ENCODE measurements at regions not wholly inside any gene's neighbourhood (a gene's known extent, or its start where the extent isn't known, plus 50 kb on each side); places are given as distances from the start of the nearest gene placed in this dataset.

DNA sequence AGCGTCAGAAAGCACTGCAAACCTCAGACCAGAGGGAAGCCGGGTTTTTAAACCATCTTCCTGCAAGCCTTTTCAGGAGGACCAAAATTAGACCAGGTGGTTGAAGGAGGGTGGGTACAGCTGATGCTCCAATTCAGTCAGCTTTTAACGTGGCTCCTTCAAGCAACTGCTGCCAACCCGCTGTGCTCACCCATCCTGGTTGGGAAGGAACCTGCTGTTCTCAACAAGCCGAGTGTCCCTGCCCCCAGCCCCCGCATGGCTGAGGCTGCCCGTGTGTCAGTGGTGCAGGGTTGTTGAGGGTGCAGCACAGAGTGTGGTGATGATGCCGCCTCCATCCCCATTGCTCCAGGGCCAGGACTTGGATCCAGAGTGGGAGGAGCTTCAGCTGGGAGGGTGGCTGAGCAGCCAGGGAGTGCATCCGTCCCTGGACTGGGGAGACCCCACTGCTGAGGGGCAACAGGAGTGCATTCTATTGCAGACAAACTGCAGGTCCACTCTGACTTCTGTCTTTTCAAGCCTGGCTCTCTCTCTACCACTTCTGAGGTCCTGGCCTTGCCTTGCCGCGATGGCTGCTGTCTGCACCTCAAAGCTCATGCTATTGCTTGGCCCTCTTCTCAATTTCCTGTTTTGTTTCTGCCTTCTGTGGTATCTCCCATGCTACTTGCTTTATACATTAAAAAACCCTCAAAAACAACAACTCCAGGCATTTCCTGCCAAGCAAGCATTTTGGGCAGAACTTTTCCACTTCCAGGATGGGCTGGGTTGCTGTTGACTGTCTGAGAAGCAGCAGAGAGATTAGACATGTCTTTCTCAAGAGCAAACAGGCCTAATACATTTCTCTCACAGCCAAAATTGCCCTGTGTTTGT is 134.7 kb downstream of the DNAJB6 start:
- TF ChIP-seq JUNB (IDR thresholded peaks at IDR 0.05; ENCODE audit: unreplicated experiment) (no peak), POLR2AphosphoS5 (IDR thresholded peaks at IDR 0.05; ENCODE audit: low read depth) (no peak), ZNF331 (CRISPR knock-in tag; IDR thresholded peaks at IDR 0.05; ENCODE audit: low read depth) (no peak), EZH2 (IDR thresholded peaks at IDR 0.05; ENCODE audit: low read depth, unreplicated experiment) (no peak), CTCF (conservative IDR thresholded peaks at IDR 0.05; ENCODE audit: low read depth in 2 of 2) (no peak), NANOG (IDR thresholded peaks at IDR 0.05; ENCODE audit: borderline replicate concordance) (no peak)
- no peaks in the 10 kb centered on the region for H3K9me2 ChIP-seq (ENCODE audit: insufficient read depth)
- Mint-ChIP-seq H3K4me1 (no peaks in the 10 kb centered on the region), H3K36me3 (ENCODE audit: low read depth) (peaks cover 51% of the 10 kb centered on the region), H3K27ac (no peak overlapping the region), H3K9me3 (peaks cover 34% of the 10 kb centered on the region), H3K4me3 (no peak overlapping the region), H3K27me3 (ENCODE audit: insufficient read depth, low read depth, poor library complexity) (peaks cover 15% of the 10 kb centered on the region)
- H3K27me3 ChIP-seq (ENCODE audit: insufficient read depth) = no peaks in the 10 kb centered on the region
- no peaks in the 10 kb centered on the region for H3F3A ChIP-seq (replicated peaks; ENCODE audit: low read depth)
- H4K20me1 ChIP-seq (replicated peaks; ENCODE audit: insufficient read depth) = no peaks in the 10 kb centered on the region
- no peaks in the 10 kb centered on the region for H3K4me1 ChIP-seq (ENCODE audit: insufficient read depth)
- no peak overlapping the region for H2AFZ ChIP-seq
- no peak overlapping the region for H3K4me3 ChIP-seq
- H3K4me2 ChIP-seq = no peak overlapping the region
- H3K27ac ChIP-seq (ENCODE audit: low read depth) = no peak overlapping the region
- ATAC-seq (no peak), DNase-seq (ENCODE audit: low spot score) (no peak)
- H3K79me2 ChIP-seq (replicated peaks; ENCODE audit: insufficient read depth) = no peaks in the 10 kb centered on the region
- H3K36me3 ChIP-seq (ENCODE audit: insufficient read depth) = no peaks in the 10 kb centered on the region; the same call in 1 of the 2 replicates

DNA sequence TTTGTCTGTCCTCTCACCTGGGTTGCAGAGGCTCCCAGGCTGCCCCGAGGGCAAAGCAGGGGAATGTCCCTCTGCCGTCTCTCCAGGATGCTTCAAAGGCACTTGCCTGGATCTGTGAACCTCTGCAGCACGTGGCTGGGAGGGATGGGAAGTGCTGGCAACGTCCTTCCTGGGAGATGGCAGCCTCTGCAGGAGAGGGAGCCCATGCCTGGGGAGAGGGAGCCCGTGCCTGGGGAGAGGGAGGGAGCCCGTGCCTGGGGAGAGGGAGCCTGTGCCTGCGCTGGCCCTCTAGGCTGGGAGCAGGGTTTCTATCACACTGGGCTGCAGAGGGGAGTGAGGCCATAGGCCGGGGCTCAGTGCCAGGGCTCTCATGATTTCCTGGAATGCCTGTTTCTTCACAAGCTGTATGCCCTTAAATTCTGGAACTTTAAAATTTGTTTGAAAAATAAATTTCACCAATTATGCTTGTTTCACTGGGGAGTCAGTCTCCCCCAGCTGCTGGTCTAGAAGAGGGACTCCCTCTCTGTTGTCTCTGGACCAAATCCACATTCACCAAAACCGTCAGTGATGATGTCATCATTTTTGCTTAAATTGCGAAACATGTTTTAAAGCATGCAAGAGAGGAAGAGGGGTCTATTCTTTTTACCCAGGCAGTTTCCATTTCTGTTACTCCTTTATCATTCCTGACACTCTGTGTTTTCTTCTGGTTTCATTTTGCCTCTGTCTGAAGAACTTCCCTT is 135.7 kb downstream of the DNAJB6 start:
- H2AFZ ChIP-seq = no peak overlapping the region
- no peaks in the 10 kb centered on the region for H3K9me2 ChIP-seq (ENCODE audit: insufficient read depth)
- no peaks in the 10 kb centered on the region for H4K20me1 ChIP-seq (replicated peaks; ENCODE audit: insufficient read depth)
- H3K4me3 ChIP-seq = no peak overlapping the region
- no peaks in the 10 kb centered on the region; the same call in 1 of the 2 replicates for H3K36me3 ChIP-seq (ENCODE audit: insufficient read depth)
- H3K27ac ChIP-seq (ENCODE audit: low read depth) = no peak overlapping the region
- H3K27me3 ChIP-seq (ENCODE audit: insufficient read depth) = no peaks in the 10 kb centered on the region
- H3K27me3 Mint-ChIP-seq (ENCODE audit: insufficient read depth, low read depth, poor library complexity) = peaks cover 13% of the 10 kb centered on the region
- H3K27ac Mint-ChIP-seq = no peak overlapping the region
- H3K4me2 ChIP-seq = no peak overlapping the region
- ATAC-seq (no peak), DNase-seq (ENCODE audit: low spot score) (no peak)
- no peaks in the 10 kb centered on the region for H3K4me1 Mint-ChIP-seq
- H3K9me3 Mint-ChIP-seq = peaks cover 25% of the 10 kb centered on the region
- no peak overlapping the region for H3K4me3 Mint-ChIP-seq
- no peaks in the 10 kb centered on the region for H3K4me1 ChIP-seq (ENCODE audit: insufficient read depth)
- H3K79me2 ChIP-seq (replicated peaks; ENCODE audit: insufficient read depth) = no peaks in the 10 kb centered on the region
- H3K36me3 Mint-ChIP-seq (ENCODE audit: low read depth) = peaks cover 53% of the 10 kb centered on the region
- no peaks in the 10 kb centered on the region for H3F3A ChIP-seq (replicated peaks; ENCODE audit: low read depth)
- no peak for TF ChIP-seq JUNB (IDR thresholded peaks at IDR 0.05; ENCODE audit: unreplicated experiment)
- no peak for TF ChIP-seq POLR2AphosphoS5 (IDR thresholded peaks at IDR 0.05; ENCODE audit: low read depth)
- TF ChIP-seq CREB1 (CRISPR knock-in tag; IDR thresholded peaks at IDR 0.05; ENCODE audit: low read depth) = no peak
- TF ChIP-seq EZH2 (IDR thresholded peaks at IDR 0.05; ENCODE audit: low read depth, unreplicated experiment) = no peak
- TF ChIP-seq ZNF114 (CRISPR knock-in tag; IDR thresholded peaks at IDR 0.05) = no peak
- no peak for TF ChIP-seq ZNF331 (CRISPR knock-in tag; IDR thresholded peaks at IDR 0.05; ENCODE audit: low read depth)
- TF ChIP-seq, protein P1, sequence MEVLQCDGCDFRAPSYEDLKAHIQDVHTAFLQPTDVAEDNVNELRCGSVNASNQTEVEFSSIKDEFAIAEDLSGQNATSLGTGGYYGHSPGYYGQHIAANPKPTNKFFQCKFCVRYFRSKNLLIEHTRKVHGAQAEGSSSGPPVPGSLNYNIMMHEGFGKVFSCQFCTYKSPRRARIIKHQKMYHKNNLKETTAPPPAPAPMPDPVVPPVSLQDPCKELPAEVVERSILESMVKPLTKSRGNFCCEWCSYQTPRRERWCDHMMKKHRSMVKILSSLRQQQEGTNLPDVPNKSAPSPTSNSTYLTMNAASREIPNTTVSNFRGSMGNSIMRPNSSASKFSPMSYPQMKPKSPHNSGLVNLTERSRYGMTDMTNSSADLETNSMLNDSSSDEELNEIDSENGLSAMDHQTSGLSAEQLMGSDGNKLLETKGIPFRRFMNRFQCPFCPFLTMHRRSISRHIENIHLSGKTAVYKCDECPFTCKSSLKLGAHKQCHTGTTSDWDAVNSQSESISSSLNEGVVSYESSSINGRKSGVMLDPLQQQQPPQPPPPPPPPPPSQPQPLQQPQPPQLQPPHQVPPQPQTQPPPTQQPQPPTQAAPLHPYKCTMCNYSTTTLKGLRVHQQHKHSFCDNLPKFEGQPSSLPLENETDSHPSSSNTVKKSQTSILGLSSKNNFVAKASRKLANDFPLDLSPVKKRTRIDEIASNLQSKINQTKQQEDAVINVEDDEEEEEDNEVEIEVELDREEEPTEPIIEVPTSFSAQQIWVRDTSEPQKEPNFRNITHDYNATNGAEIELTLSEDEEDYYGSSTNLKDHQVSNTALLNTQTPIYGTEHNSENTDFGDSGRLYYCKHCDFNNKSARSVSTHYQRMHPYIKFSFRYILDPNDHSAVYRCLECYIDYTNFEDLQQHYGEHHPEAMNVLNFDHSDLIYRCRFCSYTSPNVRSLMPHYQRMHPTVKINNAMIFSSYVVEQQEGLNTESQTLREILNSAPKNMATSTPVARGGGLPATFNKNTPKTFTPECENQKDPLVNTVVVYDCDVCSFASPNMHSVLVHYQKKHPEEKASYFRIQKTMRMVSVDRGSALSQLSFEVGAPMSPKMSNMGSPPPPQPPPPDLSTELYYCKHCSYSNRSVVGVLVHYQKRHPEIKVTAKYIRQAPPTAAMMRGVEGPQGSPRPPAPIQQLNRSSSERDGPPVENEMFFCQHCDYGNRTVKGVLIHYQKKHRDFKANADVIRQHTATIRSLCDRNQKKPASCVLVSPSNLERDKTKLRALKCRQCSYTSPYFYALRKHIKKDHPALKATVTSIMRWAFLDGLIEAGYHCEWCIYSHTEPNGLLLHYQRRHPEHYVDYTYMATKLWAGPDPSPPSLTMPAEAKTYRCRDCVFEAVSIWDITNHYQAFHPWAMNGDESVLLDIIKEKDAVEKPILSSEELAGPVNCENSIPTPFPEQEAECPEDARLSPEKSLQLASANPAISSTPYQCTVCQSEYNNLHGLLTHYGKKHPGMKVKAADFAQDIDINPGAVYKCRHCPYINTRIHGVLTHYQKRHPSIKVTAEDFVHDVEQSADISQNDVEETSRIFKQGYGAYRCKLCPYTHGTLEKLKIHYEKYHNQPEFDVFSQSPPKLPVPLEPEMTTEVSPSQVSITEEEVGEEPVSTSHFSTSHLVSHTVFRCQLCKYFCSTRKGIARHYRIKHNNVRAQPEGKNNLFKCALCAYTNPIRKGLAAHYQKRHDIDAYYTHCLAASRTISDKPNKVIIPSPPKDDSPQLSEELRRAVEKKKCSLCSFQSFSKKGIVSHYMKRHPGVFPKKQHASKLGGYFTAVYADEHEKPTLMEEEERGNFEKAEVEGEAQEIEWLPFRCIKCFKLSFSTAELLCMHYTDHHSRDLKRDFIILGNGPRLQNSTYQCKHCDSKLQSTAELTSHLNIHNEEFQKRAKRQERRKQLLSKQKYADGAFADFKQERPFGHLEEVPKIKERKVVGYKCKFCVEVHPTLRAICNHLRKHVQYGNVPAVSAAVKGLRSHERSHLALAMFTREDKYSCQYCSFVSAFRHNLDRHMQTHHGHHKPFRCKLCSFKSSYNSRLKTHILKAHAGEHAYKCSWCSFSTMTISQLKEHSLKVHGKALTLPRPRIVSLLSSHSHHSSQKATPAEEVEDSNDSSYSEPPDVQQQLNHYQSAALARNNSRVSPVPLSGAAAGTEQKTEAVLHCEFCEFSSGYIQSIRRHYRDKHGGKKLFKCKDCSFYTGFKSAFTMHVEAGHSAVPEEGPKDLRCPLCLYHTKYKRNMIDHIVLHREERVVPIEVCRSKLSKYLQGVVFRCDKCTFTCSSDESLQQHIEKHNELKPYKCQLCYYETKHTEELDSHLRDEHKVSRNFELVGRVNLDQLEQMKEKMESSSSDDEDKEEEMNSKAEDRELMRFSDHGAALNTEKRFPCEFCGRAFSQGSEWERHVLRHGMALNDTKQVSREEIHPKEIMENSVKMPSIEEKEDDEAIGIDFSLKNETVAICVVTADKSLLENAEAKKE (CRISPR knock-in tag; IDR thresholded peaks at IDR 0.05) = no peak

Data from GM23338 (cell line).